Caki2 (cell line): ENCODE measurements at regions not wholly inside any gene's neighbourhood (a gene's known extent, or its start where the extent isn't known, plus 50 kb on each side); places are given as distances from the start of the nearest gene placed in this dataset.

ENCODE experiments used
- DNase-seq: peaks from one replicate; pipeline ENCODE4 v3.0.0-alpha.2; 2015; ENCODE audit warnings: low read depth
- in situ Hi-C: cut with HindIII; loops from 2 replicates; pipeline ENCODE4 v1.10.0; 2016; ENCODE audit warnings: low sequenced_read_pairs, low pct_unique_long_range_greater_than_20kb, mixed read lengths

DNA sequence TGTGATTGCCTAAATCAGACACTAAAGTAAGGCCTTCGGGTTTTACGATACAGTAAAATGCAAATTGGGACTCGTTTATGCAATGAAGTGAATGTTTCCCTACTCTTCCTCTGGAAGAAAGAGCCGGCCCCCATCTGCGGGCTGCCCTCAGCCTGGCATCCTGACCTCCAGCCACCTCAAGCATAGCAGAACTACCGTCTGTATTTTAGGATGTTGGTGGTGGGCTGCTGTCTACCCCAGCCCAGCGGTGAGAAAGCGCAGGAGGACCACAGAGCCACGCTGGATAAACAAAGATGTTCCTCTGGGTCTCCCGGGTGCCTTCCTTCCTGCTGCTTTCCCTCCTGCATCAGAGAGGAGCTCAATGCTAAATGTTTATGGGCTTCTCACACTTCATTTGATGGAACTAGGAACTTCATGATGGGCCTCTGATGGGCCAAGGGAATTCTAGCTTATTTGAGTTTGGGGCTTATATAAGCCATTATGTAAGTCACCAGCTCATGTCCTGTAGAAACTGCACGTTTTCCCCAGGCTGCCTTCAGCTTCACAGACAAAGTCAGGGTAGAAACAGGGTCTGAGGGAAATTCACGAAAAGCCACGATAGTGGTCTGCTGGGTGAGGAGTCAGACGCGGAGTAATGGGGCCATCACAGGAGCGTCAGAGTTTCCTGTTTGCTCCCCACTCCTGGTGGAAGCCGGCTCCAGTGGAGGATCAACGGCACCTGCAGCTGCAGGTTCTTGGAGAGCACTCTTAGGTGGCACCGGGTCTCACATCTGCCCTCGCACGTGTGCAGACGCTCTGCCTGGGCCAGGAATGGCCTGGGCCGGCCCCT, 287.4 kb downstream of the BRD1 start:
- DNase-seq, result no peak
- in situ Hi-C loops, result no loop called here

DNA sequence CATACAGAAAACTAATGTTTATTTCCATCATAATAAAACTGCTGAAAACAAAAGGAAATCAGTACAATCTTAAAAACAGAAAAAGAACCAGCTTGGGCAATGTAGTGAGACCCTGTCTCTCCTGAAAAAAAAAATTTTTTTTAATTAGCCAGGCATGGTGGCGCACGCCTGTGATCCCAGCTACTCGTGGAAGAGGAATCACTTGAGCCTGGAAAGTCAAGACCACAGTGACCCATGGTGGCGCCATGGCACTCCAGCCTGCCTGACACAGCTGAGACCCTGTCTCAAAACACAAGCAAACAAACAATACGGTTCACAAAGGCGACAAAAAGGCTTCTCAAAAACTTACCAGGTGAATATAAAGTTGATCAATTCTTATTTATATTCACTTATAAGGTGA, 289.7 kb downstream of the BRD1 start:
- in situ Hi-C loops, result no loop called here
- DNase-seq, result no peak

DNA sequence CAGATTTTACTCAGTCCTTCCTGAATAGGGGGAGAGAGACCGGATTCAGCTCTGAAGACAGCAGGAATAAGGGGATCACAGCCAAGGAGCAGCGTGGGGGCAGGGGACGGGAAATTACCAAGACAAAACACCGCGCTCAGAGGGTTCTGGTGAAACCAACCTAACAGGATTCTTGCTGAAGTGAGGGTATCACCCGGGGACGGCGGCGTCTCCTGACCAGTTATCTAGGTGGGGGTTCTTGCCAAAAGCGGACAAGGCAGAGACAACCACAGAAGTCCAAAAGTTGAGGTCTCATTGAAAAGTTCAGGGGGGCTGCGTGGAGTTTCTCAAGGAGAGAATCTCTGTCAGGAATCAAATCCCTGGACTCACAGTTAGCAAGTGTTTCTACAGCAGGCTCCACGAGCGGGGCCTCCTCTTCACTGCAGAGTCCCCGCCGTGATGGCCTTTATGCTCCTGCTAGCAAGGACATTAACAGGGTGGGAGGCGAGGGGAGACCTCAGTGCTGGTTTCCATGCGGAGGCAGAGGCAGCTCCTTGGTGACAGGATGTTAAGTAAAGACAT, 291.0 kb downstream of the BRD1 start:
- no peak for DNase-seq
- in situ Hi-C loops, result no loop called here

DNA sequence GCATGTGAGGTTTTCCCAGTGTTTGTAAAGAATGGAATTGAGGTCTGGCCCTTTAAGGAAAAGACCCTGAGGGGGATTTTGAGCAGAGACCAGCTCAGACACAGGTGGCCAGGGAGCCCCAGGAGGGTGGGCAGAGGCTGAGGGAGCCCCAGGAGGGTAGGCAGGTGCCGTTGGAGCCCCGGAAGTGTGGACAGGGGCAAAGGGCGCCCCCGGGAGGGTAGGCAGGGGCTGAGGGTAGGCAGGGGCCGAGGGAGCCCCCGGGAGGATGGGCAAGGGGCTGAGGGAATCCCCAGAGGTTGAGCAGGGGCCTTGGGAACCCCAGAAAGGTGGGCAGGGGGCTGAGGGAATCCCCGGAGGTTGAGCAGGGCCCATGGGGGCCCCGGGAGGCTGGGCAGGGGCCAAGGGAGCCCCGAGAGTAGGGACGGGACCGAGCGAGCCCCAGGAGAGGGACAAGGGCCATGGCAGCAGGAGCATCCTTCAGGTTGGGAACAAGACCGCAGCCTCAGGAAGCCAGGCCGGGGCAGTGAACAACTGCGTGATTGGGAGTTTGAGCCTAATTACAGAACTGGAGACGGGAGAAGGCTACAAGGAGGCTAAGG, 292.0 kb downstream of the BRD1 start:
- no peak for DNase-seq
- in situ Hi-C loops, result no loop called here

DNA sequence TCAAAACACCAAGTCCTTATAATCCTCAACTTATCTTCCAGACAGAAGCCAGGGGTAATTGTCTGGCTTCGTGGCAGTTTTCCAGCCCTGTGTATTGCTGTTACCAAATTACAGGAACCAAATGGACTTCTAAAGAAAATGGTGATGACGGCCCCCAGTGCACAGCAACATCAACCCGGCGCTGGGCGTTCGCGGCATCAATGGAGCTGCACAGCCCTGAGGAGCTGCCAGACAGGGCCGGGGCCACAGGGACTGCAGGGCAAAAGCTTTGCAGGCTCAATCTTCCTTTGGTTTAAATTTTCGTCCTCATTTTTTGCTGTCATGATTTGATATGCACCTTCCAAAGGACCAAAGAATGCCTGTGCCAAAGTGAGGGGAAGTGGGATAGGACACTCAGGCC, 292.5 kb downstream of the BRD1 start:
- in situ Hi-C loops, result no loop called here
- no peak for DNase-seq

DNA sequence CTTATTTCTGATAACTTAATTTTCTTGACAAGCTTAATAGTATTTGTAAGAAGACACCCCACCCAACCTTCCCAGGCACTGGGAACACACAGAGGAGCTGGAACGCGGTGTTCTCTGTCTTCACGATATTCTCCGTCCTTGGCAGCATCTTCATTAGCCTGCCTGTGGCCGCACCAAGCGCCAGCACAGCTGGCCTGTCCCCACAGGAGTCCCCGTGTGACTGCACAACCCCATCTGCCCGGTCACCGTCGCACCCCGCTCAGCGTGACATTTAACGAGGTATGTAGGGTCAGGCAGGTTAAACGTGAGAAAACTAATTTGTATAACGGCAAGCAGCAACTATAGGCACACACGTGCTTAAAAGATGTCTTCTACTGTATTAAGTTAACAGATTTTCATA, 293.3 kb downstream of the BRD1 start:
- DNase-seq, result no peak
- in situ Hi-C loops, result no loop called here

DNA sequence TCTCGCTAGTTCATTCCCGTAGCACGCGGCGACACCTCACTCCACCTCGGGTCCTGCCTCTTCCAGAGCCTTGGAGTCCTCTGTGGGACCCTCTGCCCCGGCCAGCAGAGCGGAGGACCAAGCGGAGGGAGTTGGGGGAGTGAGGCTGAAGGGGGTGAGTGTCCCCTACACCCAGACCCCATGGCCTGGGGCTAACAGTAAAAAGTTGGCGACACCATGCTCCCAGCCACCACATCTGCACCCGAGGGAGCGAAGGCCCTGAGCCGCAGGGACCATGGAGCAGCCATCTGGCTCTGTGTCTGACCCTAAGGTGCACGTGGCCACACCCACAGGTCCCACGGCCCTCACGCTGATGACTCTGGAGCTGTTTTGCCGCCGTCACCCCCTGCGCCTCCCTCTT, 293.8 kb downstream of the BRD1 start:
- in situ Hi-C loops, result no loop called here
- no peak for DNase-seq

DNA sequence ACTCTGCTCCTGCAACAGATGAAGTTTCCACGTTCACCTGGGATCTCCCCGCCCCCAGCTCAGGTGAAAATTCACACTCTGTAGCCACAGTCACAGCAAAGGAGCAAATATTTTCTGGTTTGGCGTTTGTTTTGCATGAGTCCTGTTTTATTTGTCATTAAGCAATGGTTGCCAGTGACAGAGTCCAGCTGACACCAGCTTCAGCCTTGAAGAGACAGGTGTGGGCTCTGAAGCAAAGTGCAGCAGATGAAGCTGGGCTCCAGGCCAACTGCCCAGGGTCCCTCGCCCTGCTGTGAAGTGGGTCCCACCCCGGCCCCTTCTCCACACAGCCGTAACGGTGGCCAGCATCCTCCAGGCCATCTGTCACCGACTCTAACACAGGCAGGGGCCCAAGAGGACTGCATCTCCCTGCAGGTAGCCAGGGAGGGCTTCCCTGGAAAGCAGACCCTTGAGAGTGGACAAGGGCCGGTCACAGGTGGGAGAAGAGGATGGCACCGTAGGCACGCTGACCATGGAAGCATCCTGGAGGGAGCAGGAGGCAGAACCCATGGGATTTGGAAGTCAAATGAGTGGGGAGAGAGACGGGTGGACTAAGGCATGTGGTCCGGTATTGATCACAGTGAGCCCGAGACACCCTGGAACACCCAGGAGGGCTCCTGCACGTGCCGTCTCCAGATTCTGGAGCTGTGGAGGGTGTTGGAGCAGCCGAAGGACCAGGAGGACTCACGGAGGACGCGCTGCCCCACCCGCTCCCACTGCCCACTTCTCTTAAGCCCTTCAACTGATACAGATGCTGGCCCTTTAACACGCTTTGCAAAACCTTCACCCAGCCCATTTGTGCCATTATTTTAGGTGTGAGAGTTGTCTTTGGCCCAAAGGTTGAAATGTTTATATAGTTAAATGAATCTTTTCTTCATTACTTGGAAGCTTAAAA, 294.5 kb downstream of the BRD1 start:
- in situ Hi-C loops, result no loop called here
- no peak for DNase-seq

DNA sequence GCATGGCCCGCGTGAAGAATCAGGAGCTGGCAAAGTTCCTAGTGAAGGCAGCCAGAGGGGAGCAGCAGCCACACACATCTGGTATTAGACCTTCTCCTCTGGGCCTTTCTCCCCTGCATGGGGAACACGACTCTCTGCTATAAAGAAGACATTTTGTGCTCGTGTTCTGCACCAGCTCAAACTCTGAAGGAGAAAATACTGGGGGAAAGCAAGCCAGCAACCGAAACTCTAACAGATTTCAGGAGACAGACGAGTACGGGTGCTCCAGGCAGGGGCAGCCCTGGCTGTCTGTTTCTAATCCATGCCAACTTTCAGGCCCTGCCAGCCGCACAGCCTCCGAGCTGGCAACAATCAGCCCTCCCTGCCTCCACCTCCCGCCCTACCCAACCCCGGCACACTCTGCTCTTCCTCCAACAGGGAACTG, 296.3 kb downstream of the BRD1 start:
- no peak for DNase-seq
- in situ Hi-C loops, result no loop called here

DNA sequence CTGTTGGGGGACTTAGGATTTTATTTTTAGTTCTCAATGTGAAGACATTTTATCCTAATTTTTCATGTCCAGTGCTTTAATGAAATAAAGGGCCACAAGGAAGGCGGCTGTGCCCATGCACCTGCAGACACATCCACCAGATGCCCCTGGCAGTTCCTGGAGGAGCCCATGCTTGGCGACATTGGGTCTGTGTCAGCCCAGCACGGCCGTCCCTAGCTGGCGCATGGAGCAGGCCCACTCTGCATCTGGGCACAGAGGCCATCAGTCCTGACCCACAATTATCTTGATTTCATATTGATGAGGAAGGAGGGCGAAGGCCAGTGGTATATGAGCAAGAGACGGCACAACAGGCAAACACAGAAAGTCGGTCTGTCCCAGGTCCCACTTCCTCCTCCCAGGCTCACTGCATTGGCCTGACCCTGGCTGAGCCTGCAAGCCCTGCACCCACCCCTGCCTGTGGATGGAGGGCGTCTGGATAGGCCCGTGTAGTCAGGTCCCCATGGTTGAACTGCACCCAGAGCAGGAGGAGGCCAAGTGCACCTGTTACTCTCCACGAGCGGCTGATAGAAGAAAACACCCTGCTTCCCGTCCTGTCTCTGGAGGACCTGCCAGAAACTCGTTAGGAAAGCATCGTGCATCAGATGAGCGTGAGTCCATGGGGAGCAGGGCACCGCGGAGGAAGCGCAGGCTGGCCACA, 296.9 kb downstream of the BRD1 start:
- DNase-seq, result no peak
- in situ Hi-C loops, result no loop called here

DNA sequence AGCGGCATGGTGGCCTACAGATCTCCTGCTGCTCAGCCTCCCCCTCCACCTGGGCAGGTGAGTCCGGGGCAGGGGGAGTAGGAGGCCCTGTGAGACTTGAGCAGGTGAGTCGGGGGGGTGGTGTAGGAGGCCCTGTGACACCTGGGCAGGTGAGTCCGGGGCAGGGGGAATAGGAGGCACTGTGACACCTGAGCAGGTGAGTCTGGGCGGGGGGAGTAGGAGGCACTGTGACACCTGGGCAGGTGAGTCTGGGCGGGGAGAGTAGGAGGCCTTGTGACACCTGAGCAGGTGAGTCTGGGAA, 299.3 kb downstream of the BRD1 start:
- no peak for DNase-seq
- in situ Hi-C loops, result no loop called here

DNA sequence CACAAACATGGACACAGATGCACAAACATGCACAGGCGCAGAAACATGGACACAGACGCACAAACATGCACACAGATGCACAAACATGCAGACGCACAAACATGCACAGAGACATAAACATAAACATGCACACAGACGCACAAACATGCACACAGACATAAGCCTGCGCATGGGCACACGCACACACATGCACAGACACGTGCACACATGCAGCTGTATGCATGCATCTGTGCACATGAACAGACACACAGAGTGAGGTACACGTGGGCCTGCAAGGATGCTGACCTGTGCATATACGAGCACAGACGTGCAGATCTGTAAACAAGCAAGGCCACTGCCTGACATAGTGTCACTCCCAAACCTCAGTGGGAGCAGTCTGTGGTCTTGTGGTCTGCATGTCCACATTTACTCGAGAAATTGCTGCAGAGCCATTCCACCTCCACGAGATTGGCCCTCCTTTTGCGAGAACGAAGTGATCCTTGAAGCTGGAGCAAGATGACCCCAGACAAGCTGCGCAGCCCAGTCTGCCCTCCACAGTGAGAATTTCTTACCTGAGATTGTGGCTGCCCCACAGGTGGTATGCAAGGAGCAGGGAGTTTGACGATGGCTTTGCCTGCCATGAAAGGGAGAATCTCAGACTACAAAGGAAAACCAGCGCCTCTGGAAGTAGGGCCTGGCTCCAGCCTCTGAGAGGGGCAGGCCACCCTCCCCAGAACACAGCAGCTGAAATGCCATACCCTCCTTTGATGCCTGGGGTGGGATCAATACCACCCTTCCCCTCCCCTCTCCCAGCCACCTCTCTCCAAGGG, 299.9 kb downstream of the BRD1 start:
- in situ Hi-C loops, result no loop called here
- DNase-seq, result no peak

DNA sequence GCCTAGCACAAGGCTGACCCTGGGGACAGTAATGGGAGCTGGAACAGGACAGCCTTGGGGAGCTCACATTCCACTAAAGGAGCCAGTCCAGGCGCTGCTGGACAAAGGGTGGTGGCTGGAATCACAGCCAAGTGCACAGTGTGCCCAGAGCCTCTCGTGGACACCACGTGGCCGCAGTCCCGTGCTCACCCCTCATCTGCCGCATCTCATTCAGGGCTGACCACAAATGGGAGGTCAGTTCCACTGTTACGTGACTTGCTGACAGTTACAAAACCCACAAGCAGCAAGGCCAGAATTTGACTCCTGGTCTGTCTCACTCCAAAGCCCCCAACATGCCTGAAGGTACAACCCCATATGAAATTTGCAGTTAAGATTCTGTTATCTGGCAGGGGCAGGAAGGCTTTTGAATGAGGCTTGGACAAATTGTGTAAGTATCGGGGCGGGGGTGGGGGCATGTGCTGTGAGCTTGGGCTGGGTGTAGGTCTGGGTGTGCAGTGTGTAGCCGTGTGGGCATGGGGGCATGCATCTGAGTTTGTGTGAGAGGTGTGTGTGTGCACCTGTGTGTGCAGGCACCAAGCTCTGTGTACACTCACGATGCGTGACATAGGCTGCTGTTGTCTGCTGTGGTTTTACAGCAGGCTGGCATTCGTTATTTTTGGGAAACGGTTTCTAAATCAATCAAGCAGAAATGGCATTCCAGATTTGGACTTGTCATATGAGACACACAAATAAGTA, 301.7 kb downstream of the BRD1 start:
- in situ Hi-C loops, result no loop called here
- peak; percentile 26 for DNase-seq

DNA sequence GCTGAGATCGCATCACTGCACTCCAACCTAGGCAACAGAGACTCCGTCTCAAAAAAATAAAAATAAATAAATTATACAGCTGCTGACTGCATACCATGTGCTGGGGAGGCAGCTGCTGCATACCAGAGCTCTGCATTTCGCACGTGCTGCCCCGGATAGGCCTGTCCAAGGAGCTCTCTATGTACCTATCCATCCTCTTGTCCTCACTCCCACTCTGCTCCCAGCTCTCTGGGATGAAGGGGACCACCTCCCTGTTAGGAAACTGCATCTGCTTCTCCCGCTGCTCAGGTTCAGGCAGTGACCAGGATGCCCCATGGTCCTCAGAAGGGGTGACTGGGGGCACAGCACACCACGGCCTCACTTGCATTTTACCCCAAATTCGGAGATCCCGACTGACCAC, 302.3 kb downstream of the BRD1 start:
- no peak for DNase-seq
- in situ Hi-C loops, result no loop called here

DNA sequence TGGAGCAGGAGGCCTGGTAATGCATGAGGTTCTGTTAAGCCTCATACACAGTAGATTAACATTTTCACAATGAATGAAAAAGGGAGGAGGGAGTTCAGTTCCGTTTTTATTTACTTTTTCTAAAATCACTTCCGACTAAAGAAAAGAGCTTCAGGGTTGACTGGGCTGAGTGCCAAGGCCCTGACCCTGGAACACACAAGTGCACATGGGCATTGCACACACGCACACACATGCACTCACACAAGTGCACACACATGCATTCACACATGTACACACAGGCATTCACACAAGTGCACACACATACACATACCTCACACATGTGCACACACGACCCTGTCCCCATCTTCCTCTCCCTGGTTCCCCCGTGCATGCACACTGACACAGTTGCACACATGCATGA, 303.3 kb downstream of the BRD1 start:
- no peak for DNase-seq
- in situ Hi-C loops, result no loop called here

DNA sequence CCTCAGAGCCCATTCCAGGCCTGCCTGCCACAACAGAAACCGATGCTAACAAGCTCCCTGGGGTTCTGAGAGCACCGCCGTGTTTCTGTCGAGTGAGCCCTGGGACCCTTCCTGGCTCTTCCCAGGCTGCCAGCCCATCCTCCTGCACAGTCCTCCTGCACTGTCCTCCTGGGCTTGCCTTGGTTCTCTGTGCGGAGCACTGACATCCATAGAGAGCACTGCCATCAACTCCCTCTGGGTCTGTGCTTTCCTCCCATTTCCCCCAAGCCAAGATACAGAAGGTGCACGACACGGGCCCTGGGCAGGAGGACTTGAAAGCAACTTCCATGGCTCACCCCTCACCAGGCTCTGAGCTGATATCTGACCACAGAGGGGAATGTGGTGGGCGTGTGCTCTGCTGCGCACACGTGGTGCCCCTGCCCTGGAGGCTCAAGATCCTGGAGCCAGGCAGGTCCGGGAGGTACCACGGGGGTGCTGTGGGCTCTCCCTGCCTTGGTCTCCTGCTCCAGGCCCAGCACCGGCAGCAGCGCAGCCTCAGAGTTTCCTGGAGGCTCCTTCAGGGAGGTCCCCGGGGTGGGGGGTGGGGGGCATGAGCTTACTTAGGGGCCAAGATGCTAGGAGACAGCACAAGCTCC, 304.2 kb downstream of the BRD1 start:
- in situ Hi-C loops, result no loop called here

More for the DNA sequence above, 304.2 kb downstream of the BRD1 start:
- DNase-seq, result no peak
